Psoas muscle (tissue), 7 donors: ENCODE measurements at regions not wholly inside any gene's neighbourhood (a gene's known extent, or its start where the extent isn't known, plus 50 kb on each side); places are given as distances from the start of the nearest gene placed in this dataset.

ENCODE experiments used
- ATAC-seq, 4 donors: fragments of 200-7000 bp; cut with Tn5 transposase; one replicate each; pipeline ENCODE4 v1.9.1; 2020; ENCODE audit warnings: moderate library complexity in 3 of 4, mild to moderate bottlenecking in 2 of 4
- DNase-seq, 2 donors: peaks; one replicate each; pipeline ENCODE4 v3.0.0-alpha.2; 2020
- H3K27ac ChIP-seq: fragments of 200-600 bp; one replicate; pipeline ENCODE4 v1.8.0; 2022
- H3K27me3 ChIP-seq, 3 donors: fragments of 200-600 bp in 1 of 3; one replicate each; pipeline versions ENCODE4 v1.6.1 to v1.8.0; 2013 to 2022; ENCODE audit warnings: low read length in 2 of 3, mild to moderate bottlenecking in 2 of 3, moderate library complexity in 1 of 3; ENCODE audit not compliant: insufficient read depth in 3 of 3
- H3K36me3 ChIP-seq, 2 donors: fragments of 200-600 bp in 1 of 2; one replicate each; pipeline versions ENCODE4 v1.6.1 to v1.8.0; 2013 to 2022; ENCODE audit warnings: low read depth in 1 of 2, mild to moderate bottlenecking in 1 of 2, moderate library complexity in 1 of 2; ENCODE audit not compliant: insufficient read depth in 1 of 2
- H3K4me1 ChIP-seq: fragments of 200-600 bp; one replicate; pipeline ENCODE4 v1.8.0; 2022
- H3K4me3 ChIP-seq: fragments of 200-600 bp; one replicate; pipeline ENCODE4 v1.8.0; 2022; ENCODE audit warnings: mild to moderate bottlenecking
- H3K9me3 ChIP-seq: fragments of 200-600 bp; one replicate; pipeline ENCODE4 v1.8.0; 2022
- CTCF ChIP-seq: fragments of 200-600 bp; IDR thresholded peaks from one replicate; pipeline ENCODE4 v1.8.0; 2022; ENCODE audit warnings: antibody characterized with exemption
- WGBS, 3 donors: extraction: QIAGEN DNeasy Blood & Tissue Kit; methylation state at CpG; one replicate each; pipeline versions ENCODE4 v1.1.6 to v1.1.7; 2013; 5-methylcytosine and 5-hydroxymethylcytosine counted together
- intact Hi-C, 2 donors: fragments of 100-400 bp; cut with DNase I; formaldehyde crosslinking; loops; one replicate each; pipeline versions ENCODE4 v1.11.0 to v1.14.2; 2022
- donor health status: healthy with polysubstance abuse.
- donor health status: DM: no; HTN: no; CAD: no; lungs with moderate emphysema.
- donor health status: Bipolar disorder and iron deficiency.
- donor health status: healthy.
- donor health status: DM: yes; HTN: yes; CAD: no.
- donor health status: DM: no; HTN: no; CAD: no.
- donor health status: DM: yes; HTN: yes; CAD: no.

GRCh38 chr14:42078345-42078744 lies 471.7 kb downstream of the LRFN5 start:
- Histone ChIP-seq H3K9me3 (no peaks in the 10 kb centered on the region), H3K36me3 (no peaks in the 10 kb centered on the region), H3K4me1 (no peaks in the 10 kb centered on the region), H3K4me3 (no peak overlapping the region), H3K27me3 (no peaks in the 10 kb centered on the region), H3K27ac (no peak overlapping the region)
- DNase-seq (no peak), ATAC-seq (no peak)
- WGBS, 3 donors, result 45 to 53% (median 47%) methylated on average over 2 of the region's 2 CpGs
- no peak for TF ChIP-seq CTCF
- intact Hi-C loops, result no loop called here

GRCh38 chr14:42070031-42070430 lies 463.4 kb downstream of the LRFN5 start:
- no peak for TF ChIP-seq CTCF
- no peaks in the 10 kb centered on the region for H3K27me3 ChIP-seq
- DNase-seq (no peak), ATAC-seq (no peak)
- WGBS, 3 donors, result 85 to 95% (median 86%) methylated on average over 3 of the region's 3 CpGs
- no peak overlapping the region for H3K27ac ChIP-seq
- intact Hi-C loops, result no loop called here
- no peaks in the 10 kb centered on the region for H3K36me3 ChIP-seq
- H3K4me3 ChIP-seq, result no peak overlapping the region
- H3K9me3 ChIP-seq, result no peaks in the 10 kb centered on the region
- H3K4me1 ChIP-seq, result no peaks in the 10 kb centered on the region

GRCh38 chr14:42057111-42057510 lies 450.4 kb downstream of the LRFN5 start:
- TF ChIP-seq CTCF, result no peak

GRCh38 chr14:42047421-42048055 lies 440.9 kb downstream of the LRFN5 start:
- Histone ChIP-seq H3K27ac (no peak overlapping the region), H3K27me3 (no peaks in the 10 kb centered on the region), H3K36me3 (no peaks in the 10 kb centered on the region), H3K4me1 (no peaks in the 10 kb centered on the region), H3K9me3 (no peaks in the 10 kb centered on the region), H3K4me3 (no peak overlapping the region)
- ATAC-seq (no peak), DNase-seq (no peak)
- no peak for TF ChIP-seq CTCF
- intact Hi-C loops, result no loop called here
- 38 to 43% (median 42%) methylated on average over 3 of the region's 3 CpGs for WGBS, 3 donors

More at GRCh38 chr14:42057111-42057510, 450.4 kb downstream of the LRFN5 start:
- Histone ChIP-seq H3K4me1 (no peaks in the 10 kb centered on the region), H3K27me3 (no peaks in the 10 kb centered on the region), H3K4me3 (no peak overlapping the region), H3K9me3 (no peaks in the 10 kb centered on the region), H3K27ac (no peak overlapping the region), H3K36me3 (no peaks in the 10 kb centered on the region)
- intact Hi-C loops, result no loop called here
- ATAC-seq, result no peak
- DNase-seq, result no peak
- 49 to 52% (median 50%) methylated on average over 2 of the region's 2 CpGs for WGBS, 3 donors

GRCh38 chr14:42045383-42045782 lies 438.7 kb downstream of the LRFN5 start:
- intact Hi-C loops, result no loop called here
- WGBS, 3 donors, result 85 to 87% (median 85%) methylated on average over 3 of the region's 3 CpGs
- H3K27me3 ChIP-seq, result no peaks in the 10 kb centered on the region
- no peaks in the 10 kb centered on the region for H3K4me1 ChIP-seq
- ATAC-seq (no peak), DNase-seq (no peak)
- no peaks in the 10 kb centered on the region for H3K36me3 ChIP-seq
- no peak overlapping the region for H3K27ac ChIP-seq
- no peak overlapping the region for H3K4me3 ChIP-seq
- TF ChIP-seq CTCF, result no peak
- H3K9me3 ChIP-seq, result peaks cover 1% of the 10 kb centered on the region
